ENCODE measurements at regions not wholly inside any gene's neighbourhood (a gene's known extent, or its start where the extent isn't known, plus 50 kb on each side); places are given as distances from the start of the nearest gene placed in this dataset.

- TF ChIP-seq POLR2A (IDR thresholded peaks at IDR 0.05) = no peak
- no peak for TF ChIP-seq CTCF (IDR thresholded peaks at IDR 0.05)
Measured at GRCh38 chr2:128796321-128796720, 477.7 kb upstream of the HS6ST1 start.

Measured in testis (tissue), 2 donors.